HEK293T (cell line): ENCODE measurements at regions not wholly inside any gene's neighbourhood (a gene's known extent, or its start where the extent isn't known, plus 50 kb on each side); places are given as distances from the start of the nearest gene placed in this dataset.

Experiments
- BHLHE40 ChIP-seq: fragments of 450-650 bp; IDR thresholded peaks from 2 replicates; pipeline ENCODE4 v1.6.1; 2016; ENCODE audit warnings: mild to moderate bottlenecking, moderate library complexity, borderline replicate concordance
- ELF4 ChIP-seq: fragments of 450-650 bp; IDR thresholded peaks from 2 replicates; pipeline ENCODE4 v1.6.1; 2017; ENCODE audit warnings: antibody characterized with exemption
- FOXA1 ChIP-seq: fragments of 450-650 bp; IDR thresholded peaks from 2 replicates; pipeline ENCODE4 v1.6.1; 2016; ENCODE audit warnings: mild to moderate bottlenecking
- FOXK2 ChIP-seq: fragments of 450-650 bp; IDR thresholded peaks from 2 replicates; pipeline ENCODE4 v1.6.1; 2016; ENCODE audit warnings: mild to moderate bottlenecking
- FOXM1 ChIP-seq: fragments of 450-650 bp; IDR thresholded peaks from 2 replicates; pipeline ENCODE4 v1.6.1; 2017; ENCODE audit warnings: mild to moderate bottlenecking, borderline replicate concordance
- HDGF ChIP-seq: fragments of 450-650 bp; IDR thresholded peaks from 2 replicates; pipeline ENCODE4 v1.6.1; 2017; ENCODE audit warnings: antibody characterized with exemption, borderline replicate concordance
- L3MBTL2 ChIP-seq: fragments of 450-650 bp; conservative IDR thresholded peaks from 2 replicates; pipeline ENCODE4 v1.6.1; 2016; ENCODE audit warnings: mild to moderate bottlenecking
- LEF1 ChIP-seq: fragments of 450-650 bp; IDR thresholded peaks from 2 replicates; pipeline ENCODE4 v1.6.1; 2017; ENCODE audit warnings: mild to moderate bottlenecking, borderline replicate concordance
- NFRKB ChIP-seq: fragments of 450-650 bp; IDR thresholded peaks from 2 replicates; pipeline ENCODE4 v1.6.1; 2016; ENCODE audit warnings: mild to moderate bottlenecking, moderate library complexity
- SP1 ChIP-seq: fragments of 450-650 bp; IDR thresholded peaks from 2 replicates; pipeline ENCODE4 v1.6.1; 2017
- SUZ12 ChIP-seq: fragments of 450-650 bp; IDR thresholded peaks from 2 replicates; pipeline ENCODE4 v1.6.1; 2016; ENCODE audit warnings: mild to moderate bottlenecking
- TARDBP ChIP-seq: fragments of 450-650 bp; IDR thresholded peaks from 2 replicates; pipeline ENCODE4 v1.6.1; 2016
- ZNF384 ChIP-seq: fragments of 450-650 bp; IDR thresholded peaks from 2 replicates; pipeline ENCODE4 v1.6.1; 2016
- TF ChIP-seq, protein P1 (sequence below): fragments of 450-650 bp; IDR thresholded peaks from 2 replicates; pipeline ENCODE4 v1.6.1; 2016

DNA sequence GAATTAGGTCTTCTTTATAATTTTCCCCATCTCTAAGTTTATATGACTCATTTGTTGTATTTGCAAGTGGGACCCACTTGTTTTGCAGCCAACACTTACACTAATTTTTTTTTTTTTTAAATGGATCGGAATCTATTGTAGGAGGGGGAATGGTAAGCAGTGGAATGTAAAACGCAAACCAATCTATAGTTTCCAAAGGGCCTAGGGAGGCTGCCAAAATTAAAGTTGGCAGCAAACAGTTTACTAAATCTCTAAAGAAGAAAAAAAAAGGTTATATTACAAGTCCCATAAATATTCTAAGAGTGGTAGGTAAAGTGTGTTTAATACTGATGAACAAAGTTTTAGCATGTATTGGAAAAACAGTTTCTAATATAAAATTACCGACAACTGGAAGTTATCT is 416.8 kb upstream of the SALL1 start:
- TF ChIP-seq LEF1 (no peak), SUZ12 (no peak), BHLHE40 (no peak), ELF4 (no peak), FOXA1 (no peak), FOXM1 (no peak), NFRKB (no peak), FOXK2 (no peak), L3MBTL2 (no peak), SP1 (no peak), HDGF (no peak), ZNF384 (no peak), TARDBP (no peak)
- TF ChIP-seq, protein P1, sequence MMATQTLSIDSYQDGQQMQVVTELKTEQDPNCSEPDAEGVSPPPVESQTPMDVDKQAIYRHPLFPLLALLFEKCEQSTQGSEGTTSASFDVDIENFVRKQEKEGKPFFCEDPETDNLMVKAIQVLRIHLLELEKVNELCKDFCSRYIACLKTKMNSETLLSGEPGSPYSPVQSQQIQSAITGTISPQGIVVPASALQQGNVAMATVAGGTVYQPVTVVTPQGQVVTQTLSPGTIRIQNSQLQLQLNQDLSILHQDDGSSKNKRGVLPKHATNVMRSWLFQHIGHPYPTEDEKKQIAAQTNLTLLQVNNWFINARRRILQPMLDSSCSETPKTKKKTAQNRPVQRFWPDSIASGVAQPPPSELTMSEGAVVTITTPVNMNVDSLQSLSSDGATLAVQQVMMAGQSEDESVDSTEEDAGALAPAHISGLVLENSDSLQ = no peak
